Ishikawa (cell line): ENCODE measurements at regions not wholly inside any gene's neighbourhood (a gene's known extent, or its start where the extent isn't known, plus 50 kb on each side); places are given as distances from the start of the nearest gene placed in this dataset.

Experiments used
- CEBPB ChIP-seq: IDR thresholded peaks from 2 replicates; pipeline ENCODE4 v1.6.1; 2012
- EGR1 ChIP-seq: IDR thresholded peaks from 2 replicates; pipeline ENCODE4 v1.6.1; 2012
- EP300 ChIP-seq: IDR thresholded peaks from 2 replicates; pipeline ENCODE4 v1.6.1; 2012; ENCODE audit warnings: borderline replicate concordance
- MAX ChIP-seq: IDR thresholded peaks from 2 replicates; pipeline ENCODE4 v1.6.1; 2012
- NFIC ChIP-seq: IDR thresholded peaks from 2 replicates; pipeline ENCODE4 v1.6.1; 2012
- RAD21 ChIP-seq: IDR thresholded peaks from 2 replicates; pipeline ENCODE4 v1.6.1; 2012; ENCODE audit warnings: low read depth
- REST ChIP-seq: IDR thresholded peaks from 2 replicates; pipeline ENCODE4 v1.6.1; 2012; ENCODE audit warnings: low read depth, mild to moderate bottlenecking
- TAF1 ChIP-seq: IDR thresholded peaks from 2 replicates; pipeline ENCODE4 v1.6.1; 2012; ENCODE audit warnings: low read depth, mild to moderate bottlenecking
- TCF12 ChIP-seq: IDR thresholded peaks from 2 replicates; pipeline ENCODE4 v1.6.1; 2012; ENCODE audit warnings: low read depth
- TEAD4 ChIP-seq: IDR thresholded peaks from 2 replicates; pipeline ENCODE4 v1.6.1; 2012
- YY1 ChIP-seq: IDR thresholded peaks from 2 replicates; pipeline ENCODE4 v1.6.1; 2012; ENCODE audit warnings: low read depth
- ZBTB7A ChIP-seq: IDR thresholded peaks from 2 replicates; pipeline ENCODE4 v1.6.1; 2012; ENCODE audit warnings: low read depth
- TF ChIP-seq, protein P1 (sequence below): IDR thresholded peaks from 2 replicates; pipeline ENCODE4 v1.6.1; 2012

DNA sequence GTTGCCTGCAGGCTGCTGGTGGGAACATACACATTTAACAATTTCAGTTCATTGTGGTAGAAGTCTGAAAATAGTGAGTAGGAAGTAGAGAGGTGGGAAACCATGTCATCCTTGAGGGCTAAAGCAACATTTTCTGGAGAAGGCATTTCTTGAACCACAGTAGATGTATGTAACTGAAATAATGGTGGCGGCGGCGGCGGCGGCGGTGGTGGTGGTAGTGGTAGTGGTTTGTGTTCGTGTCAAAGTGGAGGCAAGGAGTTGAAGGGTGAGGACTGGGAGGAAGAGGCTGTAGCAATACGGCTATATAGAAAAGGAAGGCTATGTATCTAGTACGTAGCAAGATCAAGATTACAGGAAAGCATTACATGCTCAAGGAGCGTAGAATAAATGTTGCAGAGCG lies 1381.6 kb upstream of the TENM3 start:
- TF ChIP-seq RAD21 (no peak), TAF1 (no peak), REST (no peak), ZBTB7A (no peak), EP300 (no peak), CEBPB (no peak), YY1 (no peak), EGR1 (no peak), MAX (no peak), NFIC (no peak), TEAD4 (no peak), TCF12 (no peak)
- TF ChIP-seq, protein P1, sequence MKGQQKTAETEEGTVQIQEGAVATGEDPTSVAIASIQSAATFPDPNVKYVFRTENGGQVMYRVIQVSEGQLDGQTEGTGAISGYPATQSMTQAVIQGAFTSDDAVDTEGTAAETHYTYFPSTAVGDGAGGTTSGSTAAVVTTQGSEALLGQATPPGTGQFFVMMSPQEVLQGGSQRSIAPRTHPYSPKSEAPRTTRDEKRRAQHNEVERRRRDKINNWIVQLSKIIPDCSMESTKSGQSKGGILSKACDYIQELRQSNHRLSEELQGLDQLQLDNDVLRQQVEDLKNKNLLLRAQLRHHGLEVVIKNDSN: no peak
